Activated CD8-positive, alpha-beta memory T cell treated with anti-CD3 and anti-CD28 coated beads for 24 hours (primary cell): ENCODE measurements at regions not wholly inside any gene's neighbourhood (a gene's known extent, or its start where the extent isn't known, plus 50 kb on each side); places are given as distances from the start of the nearest gene placed in this dataset.

Experiments used
- DNase-seq: peaks from one replicate; pipeline ENCODE4 v3.0.0-alpha.2; 2020

DNA sequence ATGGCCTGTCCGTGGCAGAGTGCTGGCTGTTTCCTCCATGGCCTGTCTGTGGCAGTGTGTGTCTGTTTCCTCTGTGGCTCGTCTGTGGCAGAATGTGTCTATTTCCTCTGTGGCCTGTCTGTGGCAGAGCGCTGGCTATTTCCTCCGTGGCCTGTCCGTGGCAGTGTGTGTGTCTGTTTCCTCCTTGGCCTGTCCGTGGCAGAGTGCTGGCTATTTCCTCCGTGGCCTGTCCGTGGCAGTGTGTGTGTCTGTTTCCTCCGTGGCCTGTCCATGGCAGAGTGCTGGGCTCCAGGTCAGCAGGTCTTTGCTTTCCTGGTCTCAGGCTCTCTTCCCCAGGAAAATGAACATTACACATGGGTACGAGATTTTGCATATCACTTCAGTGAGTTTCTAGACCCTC lies 138.4 kb upstream of the IPO9 start:
- no peak for DNase-seq

DNA sequence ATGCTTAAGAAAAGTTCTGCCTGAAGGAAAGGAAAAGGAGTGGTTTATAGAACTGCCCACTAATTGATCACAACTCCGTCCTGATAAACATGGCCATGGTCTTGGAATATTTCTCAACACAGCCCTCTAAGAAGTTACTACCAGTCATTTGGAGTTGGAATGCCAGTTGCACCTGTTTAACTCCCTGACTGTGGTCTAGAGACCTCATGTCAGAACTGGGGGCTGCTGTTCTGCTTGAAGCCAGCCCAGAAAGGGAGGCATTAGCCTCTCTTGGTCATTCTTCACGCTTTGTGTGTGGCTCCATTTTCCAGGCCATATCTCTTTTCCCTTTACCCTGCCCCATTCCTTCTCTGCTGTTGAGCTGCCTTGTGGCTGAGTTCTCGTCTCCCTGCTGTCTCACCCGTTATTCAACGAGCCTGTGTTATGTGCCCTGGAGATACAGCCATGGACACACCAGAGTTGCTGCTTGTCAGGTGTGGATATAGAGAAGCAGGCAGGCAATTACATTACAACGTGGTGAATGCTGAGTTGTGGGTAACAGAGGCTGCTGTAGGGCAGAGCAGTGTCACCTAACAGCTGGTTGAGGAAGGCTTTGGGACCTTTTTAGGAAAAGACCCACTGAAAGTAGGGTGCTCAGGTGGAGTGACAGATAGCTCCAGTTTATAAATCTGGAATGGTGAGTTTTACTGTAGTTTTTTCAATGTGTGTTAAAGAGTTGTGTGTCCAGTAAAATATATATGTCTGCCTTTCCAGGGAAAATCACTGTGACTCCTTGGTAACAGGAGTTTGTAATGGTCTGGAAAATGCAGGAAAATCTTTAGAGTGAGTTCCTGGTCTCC lies 137.0 kb upstream of the IPO9 start:
- no peak for DNase-seq

DNA sequence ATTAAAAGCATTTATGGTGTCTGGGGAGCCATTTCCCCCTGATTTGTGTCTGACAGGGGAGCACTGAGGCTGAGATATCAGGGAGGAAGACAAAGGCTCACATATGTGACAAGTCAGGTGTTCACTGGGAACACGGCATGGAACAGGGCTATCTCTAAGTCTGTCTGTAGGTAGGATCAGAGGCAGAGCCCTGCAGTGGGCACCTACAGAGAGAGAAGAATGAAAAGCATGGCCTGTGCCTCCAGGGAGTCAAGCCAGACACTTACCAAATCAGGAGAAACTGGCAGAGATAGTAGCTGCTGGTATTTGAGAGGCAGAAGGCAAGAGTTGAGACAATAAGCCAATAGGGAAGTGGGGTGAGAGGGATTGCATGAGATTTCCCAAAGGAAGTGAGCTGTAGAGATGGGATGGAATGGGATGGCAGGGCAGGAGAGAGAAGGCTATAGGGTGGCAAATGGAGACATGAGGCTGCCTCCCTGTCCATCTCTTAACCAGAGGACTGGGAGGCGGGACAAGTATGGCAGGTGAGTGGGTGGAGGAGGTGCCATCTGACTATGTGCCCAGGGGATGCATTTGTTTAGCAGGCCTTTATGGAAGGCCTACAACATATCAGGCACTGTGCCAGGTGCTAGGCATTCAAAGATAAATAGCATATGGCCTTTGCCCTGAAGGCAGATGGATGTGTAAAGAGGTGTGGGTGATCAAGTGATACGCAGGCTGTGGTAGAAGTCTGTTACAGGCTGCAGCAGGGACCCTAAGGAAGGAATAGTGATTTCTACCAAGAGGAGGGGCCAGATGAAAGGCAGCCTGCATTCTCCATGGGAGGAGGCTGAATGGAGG lies 136.2 kb upstream of the IPO9 start:
- DNase-seq, result no peak

DNA sequence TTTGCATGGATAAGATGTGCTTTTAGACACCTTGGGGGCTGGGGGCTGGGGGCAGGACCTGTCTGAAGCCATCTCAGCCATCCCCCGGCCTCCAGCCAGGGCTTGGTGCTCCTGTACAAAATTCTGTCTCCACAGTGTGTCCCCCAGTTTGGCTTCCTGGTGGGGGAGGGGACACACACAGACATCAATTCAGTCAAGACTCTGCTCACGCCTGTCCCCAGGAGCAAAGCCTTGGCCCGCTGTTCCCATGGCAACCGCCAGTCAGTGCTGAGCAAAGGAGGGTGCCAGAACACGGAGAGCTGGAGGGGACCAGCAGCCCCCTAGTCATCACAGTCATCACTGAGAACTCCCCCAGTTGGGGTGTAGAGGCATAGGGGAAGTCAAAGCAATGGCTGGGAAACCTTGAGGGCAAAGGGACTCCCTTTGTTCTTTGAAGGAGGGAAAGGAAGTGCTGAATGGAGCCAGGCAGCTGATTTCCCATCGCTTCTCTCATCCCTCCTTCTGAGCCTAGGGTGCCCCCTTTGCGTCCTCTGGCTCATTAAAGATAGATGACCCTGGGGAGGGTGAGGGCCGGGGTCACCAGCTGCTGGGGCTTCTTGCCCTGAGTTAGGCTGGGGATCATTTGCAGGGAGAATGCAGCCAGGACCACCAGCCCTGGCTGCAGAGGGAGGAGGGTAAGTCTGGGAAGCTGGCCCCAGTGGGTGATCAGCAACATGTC lies 134.9 kb upstream of the IPO9 start:
- DNase-seq, result no peak

DNA sequence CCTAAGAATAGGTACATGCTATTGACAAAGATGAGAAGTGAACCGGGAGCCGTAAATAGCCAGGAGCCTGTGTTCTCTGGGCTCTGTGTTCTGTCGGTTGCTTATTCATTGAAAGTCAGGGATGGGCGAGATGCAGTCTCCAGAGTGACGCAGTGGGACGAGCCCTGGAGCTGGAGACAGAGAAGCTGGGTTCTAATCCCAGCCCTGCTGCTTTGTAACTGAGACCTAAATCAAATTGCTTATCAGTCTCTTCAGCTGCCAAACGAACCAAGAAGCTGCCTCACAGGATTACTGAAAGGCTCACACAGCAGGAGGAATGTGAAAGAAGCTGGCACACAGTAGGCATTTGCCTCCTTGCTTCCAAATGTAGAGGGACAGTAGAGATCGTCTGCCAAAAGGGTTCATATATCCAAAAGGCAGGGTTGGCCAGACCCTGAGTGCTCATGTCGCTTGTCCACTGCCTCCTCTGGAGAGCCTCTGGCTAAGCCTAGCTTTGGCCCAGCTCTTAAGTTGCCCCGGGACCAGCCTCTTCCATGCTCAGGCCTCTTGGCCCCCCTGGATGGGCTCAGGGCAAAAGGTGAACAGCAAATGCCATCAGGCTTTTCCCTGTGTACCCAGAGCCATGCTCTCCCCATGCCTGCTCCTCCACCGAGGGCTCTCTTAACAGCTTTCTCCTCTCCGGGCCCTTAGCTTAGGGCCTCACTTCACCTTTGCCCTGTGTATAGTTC lies 134.2 kb upstream of the IPO9 start:
- DNase-seq, result no peak

DNA sequence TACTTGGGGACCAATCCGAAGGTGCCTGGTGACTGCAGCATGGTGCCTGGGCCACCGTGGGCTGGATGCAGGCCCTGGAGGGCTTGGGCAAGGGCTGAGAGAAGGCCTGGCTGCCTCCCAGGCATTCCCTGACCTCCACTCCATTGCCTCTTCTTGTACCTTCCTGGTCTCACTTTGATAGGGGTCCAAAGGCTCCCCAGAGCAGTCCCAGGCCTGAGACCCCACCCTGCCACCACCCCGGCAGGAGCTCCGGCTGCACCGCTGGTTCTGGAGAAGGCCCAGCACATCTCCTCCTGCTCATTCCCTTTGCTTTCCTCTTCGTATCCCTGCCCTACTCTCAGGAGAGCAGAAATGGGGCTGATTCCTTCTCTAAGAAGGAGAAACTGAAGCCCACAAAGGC lies 133.3 kb upstream of the IPO9 start:
- no peak for DNase-seq

DNA sequence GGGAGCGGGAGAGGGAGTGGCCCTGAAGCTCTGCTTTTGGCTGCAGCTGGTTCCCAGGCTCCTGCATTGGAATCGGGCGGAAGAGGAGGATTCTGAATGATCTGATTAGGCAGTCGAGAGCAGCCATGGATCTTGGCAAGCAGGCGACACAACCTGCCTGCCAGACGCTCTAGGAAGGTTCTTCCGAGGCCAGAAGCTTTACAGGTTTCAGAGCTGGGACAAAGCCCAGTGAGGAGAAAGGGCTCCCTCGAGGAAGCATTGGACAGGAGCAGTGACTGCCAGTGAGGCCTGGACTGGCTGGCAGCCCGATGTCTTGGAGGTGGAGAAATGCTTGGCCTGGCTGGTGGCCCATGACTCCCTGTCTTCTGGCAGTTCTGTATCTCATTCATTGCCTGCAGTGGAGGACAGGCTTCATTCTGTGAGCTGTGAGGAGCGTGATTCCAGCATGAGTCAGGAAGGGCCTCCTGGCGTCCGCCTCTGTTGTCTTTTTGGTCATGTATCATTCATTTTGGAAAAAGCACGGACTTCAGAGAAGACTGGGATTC lies 132.7 kb upstream of the IPO9 start:
- DNase-seq, result no peak

DNA sequence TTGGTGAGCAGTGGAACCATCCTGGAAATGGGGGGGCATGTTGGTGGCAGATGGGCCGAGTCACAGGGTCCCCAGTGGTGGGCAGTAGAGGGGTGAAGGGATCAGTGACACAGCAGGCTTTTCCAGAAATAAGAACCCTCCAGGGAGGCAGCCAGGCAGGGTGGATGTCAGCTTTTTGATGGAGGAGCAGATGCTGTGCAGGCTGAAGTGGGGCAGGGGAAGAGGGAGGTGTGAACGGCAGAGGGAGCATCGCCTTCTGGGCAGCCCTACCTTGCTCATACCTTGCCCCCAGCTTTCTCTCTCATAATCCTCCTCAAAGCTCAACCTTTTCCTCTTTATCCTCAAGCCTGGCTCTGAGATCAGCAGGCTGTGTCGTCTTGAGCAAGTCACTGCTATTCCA lies 131.8 kb upstream of the IPO9 start:
- DNase-seq, result no peak

DNA sequence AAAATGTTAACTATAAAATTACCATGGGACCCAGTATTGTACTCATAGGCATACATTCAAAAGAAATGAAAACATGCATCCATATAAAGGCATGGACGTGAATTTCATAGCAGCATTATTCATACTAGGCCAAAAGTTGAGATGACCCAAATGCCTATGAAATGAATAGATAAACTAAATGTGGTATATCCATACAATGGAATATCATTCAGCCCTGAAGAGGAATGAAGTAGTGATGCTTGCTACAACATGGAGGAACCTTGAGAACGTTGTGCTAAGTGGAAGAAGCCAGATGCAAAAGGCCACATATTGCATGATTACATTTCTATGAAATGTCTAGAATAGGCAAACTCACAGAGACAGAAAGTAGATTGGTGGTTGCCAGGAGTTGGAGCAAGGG lies 127.1 kb upstream of the IPO9 start:
- DNase-seq, result no peak

DNA sequence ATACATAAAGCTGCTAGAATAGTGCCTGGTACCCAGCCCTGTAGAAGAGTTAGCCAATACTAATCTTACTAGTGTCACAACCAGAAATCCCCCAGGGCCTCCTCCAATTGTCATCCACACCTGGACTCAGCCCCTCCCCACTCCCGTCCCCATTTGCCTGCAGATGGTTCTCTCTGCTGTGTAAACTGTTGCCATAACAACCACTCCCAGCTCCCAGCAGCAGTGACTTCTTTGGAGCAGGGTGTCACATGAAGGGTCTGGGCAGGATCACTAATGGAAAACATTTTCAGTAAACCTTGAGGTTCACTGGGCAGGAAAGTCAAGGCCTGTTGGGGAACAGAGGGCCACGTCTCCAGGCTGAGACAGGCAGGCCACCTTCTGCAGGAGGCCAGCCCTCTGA lies 126.0 kb upstream of the IPO9 start:
- DNase-seq, result no peak

DNA sequence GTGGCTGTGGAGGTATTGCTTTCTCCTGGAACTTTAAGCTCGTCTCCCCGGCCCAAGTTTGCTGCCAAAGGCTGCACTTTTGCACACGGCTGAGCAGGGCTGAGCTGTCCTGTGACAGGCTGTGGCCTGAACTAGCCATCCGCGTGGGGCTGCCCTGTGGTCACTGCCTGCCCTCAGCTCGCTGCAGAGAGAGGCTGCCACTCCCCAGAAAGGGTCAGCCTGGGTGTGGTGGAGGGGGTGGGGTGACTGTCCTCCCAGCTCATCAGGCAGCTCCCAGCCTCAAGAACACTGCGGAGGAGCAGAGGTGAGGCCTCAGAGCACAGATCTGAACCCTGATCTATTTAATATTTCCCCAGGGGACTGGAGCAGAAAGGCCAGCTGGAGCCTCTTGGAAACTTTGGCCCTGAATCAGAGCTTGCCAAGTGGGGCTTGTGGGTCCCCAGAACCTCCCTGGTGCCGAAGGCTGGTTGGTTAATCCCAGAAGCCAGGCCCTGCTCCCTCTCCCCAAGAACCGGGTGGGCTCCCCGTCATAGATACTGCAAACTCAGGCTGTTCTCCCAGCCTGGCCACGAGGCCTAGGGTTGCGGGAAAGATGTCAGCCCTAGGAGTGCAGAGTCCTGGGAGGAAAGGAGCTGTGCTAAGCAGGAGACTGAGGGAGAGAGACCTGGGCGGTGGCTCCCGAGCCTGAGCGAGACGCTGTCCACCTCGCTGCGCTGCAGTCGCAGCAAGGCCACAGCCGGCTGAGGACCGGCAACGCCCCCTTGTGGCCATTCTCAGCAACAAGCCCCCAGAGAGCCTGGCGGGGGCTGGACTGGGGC lies 125.1 kb upstream of the IPO9 start:
- peak; percentile 85 for DNase-seq

DNA sequence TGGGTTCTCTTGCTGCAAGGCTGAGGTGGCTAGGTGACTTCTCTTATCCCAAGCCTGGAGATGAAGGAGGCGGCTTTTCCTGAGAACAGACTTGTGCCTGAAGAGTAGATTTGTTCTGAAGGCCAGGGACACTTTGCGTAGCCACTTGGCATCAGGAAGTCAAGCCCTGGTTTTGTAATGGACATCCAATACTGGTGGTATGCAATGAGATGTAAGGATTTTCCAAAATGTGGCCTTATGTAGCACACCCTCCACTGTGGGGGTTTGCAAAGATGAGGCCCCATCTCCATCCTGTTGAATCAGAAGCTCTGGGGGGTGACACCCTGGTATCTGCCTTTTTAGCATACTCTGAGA lies 124.5 kb upstream of the IPO9 start:
- no peak for DNase-seq

DNA sequence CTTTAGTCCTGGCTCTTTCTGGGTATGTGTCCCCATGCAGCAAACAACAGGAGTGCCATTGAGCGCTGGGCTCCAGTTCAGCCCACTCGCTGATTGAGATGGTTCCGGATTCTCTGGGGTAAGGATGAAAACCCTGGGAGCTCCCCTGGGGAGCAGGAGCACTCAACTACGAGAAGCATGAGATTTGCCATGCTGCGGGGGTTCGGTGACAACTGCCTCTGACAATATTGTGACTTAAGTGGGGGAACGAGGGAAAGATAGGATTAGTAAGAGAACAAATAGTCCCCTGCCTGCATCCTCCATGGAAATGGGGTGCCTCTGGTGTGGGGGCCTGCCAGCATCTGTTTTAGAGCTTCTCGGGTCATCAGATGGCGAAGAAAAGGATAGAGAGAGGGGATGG lies 123.6 kb upstream of the IPO9 start:
- no peak for DNase-seq

DNA sequence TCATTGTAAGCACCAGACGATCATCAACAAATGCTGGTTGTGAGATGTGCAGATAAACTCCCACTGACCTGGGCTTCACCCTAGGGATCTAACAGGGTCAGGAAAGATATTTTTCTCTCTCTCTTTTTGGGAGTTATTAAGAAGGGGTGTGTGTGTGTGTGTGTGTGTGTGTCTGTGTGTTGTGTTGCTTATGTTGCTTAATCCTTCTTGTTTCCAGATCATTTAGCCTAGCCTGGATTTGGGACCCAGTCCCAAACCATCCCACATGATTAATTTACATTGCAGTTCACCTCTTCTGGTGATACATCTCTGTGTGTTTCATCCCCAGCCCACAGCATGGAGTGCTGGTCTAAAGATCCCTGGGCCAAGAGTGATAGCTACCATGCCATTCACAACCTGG lies 122.8 kb upstream of the IPO9 start:
- no peak for DNase-seq

DNA sequence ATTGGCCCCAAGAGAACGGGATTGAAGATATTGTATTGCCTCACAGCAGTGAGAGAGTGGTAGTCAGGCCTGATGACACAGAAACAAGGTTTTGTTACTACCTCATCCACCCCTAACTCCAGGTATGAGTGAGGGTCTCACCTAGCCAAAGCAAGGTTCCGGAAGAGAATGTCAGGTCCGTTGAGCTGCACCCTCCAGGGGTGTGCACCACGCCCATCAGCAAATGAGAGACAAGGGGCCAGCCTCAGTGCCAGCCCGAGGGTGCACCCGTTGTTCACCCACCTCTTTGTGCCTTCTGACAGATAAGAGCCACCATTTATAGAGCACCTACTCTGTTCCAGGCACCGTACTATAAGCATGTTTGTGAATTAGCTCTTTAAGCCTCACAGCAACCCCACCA lies 121.9 kb upstream of the IPO9 start:
- DNase-seq, result no peak

DNA sequence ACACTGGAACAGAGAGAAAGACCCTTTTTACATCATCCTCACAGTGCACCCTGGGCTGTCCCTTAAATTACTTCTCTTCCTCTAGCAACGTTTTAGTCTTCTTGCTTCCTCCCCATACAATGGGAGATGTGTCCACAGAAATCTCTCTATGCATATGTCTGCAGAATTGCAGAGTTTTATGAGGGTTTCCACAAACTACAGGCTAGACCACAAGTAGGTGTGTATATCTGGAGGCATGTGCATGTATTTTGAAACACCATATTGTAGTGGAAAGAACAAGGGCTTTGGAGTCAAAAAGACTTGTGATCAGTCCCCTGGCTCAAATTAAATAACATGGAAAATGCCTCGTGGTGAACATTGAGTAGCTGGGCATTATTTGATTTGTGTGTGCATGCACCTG lies 121.3 kb upstream of the IPO9 start:
- no peak for DNase-seq

DNA sequence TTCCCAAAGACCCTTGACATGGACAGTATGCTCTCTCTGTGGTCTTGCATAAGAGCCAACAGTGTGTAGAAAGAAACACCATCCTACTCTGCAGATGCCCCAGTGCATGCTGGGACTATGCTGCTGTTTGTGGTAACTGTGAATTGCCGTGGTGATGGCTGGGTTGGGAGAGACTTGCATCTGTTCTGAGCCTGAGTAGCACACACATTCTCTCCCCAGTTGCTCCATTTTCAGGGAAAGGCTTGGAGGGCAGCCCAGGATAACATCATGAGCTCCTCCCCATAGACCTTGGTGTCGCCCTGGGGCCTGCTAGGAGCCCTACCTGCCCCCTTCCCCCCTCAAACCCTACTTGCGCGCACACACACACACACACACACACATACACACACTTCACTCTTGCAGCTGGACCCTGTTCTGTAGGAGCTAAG lies 120.9 kb upstream of the IPO9 start:
- DNase-seq, result no peak

DNA sequence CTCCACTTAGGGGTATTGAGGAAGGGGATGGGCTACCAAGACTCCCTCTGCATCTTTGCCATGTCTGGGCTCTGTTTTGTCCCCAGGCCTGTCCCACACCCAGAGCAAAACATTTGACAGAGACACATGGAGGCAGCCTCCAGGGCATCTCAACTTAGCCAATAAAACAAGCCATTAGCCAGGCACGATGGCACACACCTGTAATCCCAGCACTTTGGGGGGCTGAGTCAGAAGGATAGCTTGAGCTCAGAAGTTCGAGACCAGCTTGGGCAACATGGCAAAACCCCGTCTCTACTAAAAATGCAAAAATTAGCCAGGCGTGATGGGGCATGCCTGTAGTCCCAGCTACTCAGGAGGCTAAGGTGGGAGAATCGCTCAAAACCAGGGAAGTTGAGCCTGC lies 120.3 kb upstream of the IPO9 start:
- no peak for DNase-seq

DNA sequence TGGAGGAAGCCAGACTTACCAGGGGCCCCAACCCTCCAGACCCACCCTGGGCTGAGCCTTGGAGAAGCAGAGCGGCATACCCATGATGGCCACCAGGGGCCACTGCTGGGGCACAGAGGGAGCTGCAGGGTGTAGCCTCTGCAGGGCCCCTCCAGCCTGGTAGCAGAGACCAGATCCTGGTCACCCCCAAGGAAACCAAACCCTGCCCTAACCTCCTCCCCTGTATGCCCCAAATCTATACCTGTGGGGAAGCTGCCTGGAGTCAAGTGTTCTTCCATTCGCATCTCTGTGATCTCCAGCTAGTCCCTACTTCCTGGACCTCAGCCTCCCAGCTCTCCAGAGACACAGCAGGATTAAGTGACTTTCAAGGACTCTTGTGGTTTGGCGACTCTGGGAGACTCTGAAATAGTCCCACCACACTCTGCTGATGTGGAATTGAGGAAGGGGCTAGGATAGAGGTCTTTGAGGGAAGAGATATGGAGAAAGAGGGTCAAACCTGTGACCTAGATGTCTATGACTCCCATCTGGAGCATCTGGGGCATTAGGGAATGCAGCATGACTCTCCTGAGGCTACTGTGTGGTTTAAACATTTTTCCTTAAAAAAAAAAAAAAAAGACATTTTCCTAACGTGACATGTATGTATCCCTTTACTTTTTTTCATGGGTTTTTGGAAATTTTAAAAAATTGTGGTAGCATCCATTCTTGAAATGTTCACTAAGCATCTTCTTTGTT lies 119.2 kb upstream of the IPO9 start:
- peak; percentile 84 for DNase-seq

DNA sequence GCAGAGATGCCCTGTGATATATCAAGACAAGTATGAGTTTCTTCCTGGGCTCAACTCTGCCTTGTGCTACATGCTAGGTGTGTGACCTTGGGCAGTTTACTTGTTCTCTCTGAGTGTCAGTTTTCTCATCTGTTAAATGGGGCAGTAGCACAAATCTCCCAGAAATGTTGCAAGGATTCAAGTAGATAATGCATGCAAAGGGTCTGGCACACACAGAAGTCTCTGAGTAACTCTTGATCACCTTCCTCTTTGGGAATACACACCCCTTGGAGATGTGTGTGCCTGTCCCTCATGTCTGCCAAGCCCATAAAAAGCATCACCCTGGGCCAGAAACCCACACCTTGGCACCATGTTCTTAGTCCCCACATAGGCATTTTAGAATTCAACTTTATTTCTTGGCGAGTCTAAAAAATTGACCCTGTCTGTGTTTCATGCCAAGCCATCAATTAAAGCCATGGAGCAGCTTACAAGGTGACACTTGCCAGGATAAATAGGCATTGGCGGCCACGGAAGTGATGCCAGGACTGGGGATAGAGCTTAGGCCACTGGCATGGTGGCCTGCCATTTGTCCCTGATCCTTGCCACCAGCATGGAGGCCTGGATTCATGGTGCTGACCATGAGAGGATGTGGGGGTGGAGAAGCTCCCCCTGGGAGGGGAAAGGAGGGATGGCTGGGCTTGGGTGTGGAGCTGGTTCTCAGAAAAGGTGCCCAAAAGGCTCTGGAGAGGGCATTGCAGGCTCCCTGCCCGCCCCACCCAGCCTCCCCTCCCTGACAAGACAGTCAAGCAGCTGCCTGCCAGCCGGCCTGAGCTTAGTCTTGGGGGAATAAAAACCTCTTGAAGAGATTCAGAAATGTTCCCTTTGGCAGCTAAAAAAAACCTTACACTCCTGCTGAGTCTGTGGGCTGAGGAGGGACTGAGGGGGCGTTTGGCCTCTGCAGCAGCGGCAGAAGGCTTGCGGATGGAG lies 118.0 kb upstream of the IPO9 start:
- no peak for DNase-seq
